ENCODE measurements at regions not wholly inside any gene's neighbourhood (a gene's known extent, or its start where the extent isn't known, plus 50 kb on each side); places are given as distances from the start of the nearest gene placed in this dataset.

GRCh38 chr1:177568622-177569021 lies 397.9 kb downstream of the BRINP2 start:
- TF ChIP-seq POLR2AphosphoS5 (IDR thresholded peaks at IDR 0.05; ENCODE audit: low read depth, low read length) (no peak), SIN3A (IDR thresholded peaks at IDR 0.05; ENCODE audit: borderline replicate concordance, insufficient read depth, low read depth, low read length) (no peak)
- TF ChIP-seq, protein P1, sequence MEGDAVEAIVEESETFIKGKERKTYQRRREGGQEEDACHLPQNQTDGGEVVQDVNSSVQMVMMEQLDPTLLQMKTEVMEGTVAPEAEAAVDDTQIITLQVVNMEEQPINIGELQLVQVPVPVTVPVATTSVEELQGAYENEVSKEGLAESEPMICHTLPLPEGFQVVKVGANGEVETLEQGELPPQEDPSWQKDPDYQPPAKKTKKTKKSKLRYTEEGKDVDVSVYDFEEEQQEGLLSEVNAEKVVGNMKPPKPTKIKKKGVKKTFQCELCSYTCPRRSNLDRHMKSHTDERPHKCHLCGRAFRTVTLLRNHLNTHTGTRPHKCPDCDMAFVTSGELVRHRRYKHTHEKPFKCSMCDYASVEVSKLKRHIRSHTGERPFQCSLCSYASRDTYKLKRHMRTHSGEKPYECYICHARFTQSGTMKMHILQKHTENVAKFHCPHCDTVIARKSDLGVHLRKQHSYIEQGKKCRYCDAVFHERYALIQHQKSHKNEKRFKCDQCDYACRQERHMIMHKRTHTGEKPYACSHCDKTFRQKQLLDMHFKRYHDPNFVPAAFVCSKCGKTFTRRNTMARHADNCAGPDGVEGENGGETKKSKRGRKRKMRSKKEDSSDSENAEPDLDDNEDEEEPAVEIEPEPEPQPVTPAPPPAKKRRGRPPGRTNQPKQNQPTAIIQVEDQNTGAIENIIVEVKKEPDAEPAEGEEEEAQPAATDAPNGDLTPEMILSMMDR (IDR thresholded peaks at IDR 0.05): peak; percentile 20
- TF ChIP-seq, protein P2, sequence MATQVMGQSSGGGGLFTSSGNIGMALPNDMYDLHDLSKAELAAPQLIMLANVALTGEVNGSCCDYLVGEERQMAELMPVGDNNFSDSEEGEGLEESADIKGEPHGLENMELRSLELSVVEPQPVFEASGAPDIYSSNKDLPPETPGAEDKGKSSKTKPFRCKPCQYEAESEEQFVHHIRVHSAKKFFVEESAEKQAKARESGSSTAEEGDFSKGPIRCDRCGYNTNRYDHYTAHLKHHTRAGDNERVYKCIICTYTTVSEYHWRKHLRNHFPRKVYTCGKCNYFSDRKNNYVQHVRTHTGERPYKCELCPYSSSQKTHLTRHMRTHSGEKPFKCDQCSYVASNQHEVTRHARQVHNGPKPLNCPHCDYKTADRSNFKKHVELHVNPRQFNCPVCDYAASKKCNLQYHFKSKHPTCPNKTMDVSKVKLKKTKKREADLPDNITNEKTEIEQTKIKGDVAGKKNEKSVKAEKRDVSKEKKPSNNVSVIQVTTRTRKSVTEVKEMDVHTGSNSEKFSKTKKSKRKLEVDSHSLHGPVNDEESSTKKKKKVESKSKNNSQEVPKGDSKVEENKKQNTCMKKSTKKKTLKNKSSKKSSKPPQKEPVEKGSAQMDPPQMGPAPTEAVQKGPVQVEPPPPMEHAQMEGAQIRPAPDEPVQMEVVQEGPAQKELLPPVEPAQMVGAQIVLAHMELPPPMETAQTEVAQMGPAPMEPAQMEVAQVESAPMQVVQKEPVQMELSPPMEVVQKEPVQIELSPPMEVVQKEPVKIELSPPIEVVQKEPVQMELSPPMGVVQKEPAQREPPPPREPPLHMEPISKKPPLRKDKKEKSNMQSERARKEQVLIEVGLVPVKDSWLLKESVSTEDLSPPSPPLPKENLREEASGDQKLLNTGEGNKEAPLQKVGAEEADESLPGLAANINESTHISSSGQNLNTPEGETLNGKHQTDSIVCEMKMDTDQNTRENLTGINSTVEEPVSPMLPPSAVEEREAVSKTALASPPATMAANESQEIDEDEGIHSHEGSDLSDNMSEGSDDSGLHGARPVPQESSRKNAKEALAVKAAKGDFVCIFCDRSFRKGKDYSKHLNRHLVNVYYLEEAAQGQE (IDR thresholded peaks at IDR 0.05; ENCODE audit: insufficient read depth in 1 of 2, low read depth in 2 of 2, low read length in 1 of 2): no peak

Measured in Panc1 (cell line).